ENCODE measurements at regions not wholly inside any gene's neighbourhood (a gene's known extent, or its start where the extent isn't known, plus 50 kb on each side); places are given as distances from the start of the nearest gene placed in this dataset.

GRCh38 chr21:20016435-20017005 is 981.7 kb upstream of the NCAM2 start:
- no peak for TF ChIP-seq CTCF (IDR thresholded peaks at IDR 0.05; ENCODE audit: borderline replicate concordance, extremely low read depth, low read length, poor library complexity, severe bottlenecking)
- no peak for TF ChIP-seq EZH2 (IDR thresholded peaks at IDR 0.05; ENCODE audit: borderline replicate concordance, low read depth, low read length, severe bottlenecking)

Measured in DND-41 (cell line).